Tibial nerve (tissue), 4 donors: ENCODE measurements at regions not wholly inside any gene's neighbourhood (a gene's known extent, or its start where the extent isn't known, plus 50 kb on each side); places are given as distances from the start of the nearest gene placed in this dataset.

Experiments
- DNase-seq, 2 donors: peaks; one replicate each; pipeline ENCODE4 v3.0.0-alpha.2; 2019; ENCODE audit warnings: low spot score in 2 of 2
- H3K27ac ChIP-seq, 4 donors: fragments of 200-600 bp; sonication (generic) in 3 of 4; one replicate each; pipeline ENCODE4 v1.5.1; 2017 to 2019; ENCODE audit warnings: mild to moderate bottlenecking in 1 of 4
- H3K27me3 ChIP-seq, 2 donors: fragments of 200-600 bp; sonication (generic) in 1 of 2; one replicate each; pipeline versions ENCODE4 v1.5.1 to v1.6.0; 2017 to 2019
- H3K36me3 ChIP-seq, 3 donors: fragments of 200-600 bp; sonication (generic); one replicate each; pipeline ENCODE4 v1.5.1; 2018 to 2019
- H3K4me1 ChIP-seq, 4 donors: fragments of 200-600 bp; sonication (generic) in 3 of 4; one replicate each; pipeline ENCODE4 v1.5.1; 2017 to 2019
- H3K4me3 ChIP-seq, 4 donors: fragments of 200-600 bp; sonication (generic) in 3 of 4; one replicate each; pipeline ENCODE4 v1.5.1; 2017 to 2019; ENCODE audit warnings: mild to moderate bottlenecking in 1 of 4, moderate library complexity in 1 of 4
- H3K9me3 ChIP-seq, 4 donors: fragments of 200-600 bp; sonication (generic) in 3 of 4; one replicate each; pipeline ENCODE4 v1.5.1; 2017 to 2019
- EP300 ChIP-seq, 2 donors: sonication (generic); formaldehyde crosslinking; IDR thresholded peaks; one replicate each; pipeline ENCODE4 v1.6.1; 2017; ENCODE audit warnings: antibody characterized with exemption in 2 of 2, mild to moderate bottlenecking in 1 of 2
- POLR2A ChIP-seq, 2 donors: fragments of 450-650 bp; IDR thresholded peaks; one replicate each; pipeline ENCODE4 v1.6.1; 2017; ENCODE audit warnings: antibody characterized with exemption in 2 of 2, mild to moderate bottlenecking in 2 of 2, moderate library complexity in 2 of 2
- WGBS, 2 donors: methylation state at CpG; one replicate each; pipeline ENCODE4 v1.1.5; 2018; 5-methylcytosine and 5-hydroxymethylcytosine counted together
- TF ChIP-seq, protein P1 (sequence below), 5 experiments: fragments of 200-600 bp in 3 of 5; fragments of 450-650 bp in 2 of 5; sonication (generic) in 3 of 5; IDR thresholded peaks; one replicate each; pipeline ENCODE4 v1.5.1; 2016 to 2019; ENCODE audit warnings: antibody characterized with exemption in 5 of 5, mild to moderate bottlenecking in 3 of 5, moderate library complexity in 2 of 5

DNA sequence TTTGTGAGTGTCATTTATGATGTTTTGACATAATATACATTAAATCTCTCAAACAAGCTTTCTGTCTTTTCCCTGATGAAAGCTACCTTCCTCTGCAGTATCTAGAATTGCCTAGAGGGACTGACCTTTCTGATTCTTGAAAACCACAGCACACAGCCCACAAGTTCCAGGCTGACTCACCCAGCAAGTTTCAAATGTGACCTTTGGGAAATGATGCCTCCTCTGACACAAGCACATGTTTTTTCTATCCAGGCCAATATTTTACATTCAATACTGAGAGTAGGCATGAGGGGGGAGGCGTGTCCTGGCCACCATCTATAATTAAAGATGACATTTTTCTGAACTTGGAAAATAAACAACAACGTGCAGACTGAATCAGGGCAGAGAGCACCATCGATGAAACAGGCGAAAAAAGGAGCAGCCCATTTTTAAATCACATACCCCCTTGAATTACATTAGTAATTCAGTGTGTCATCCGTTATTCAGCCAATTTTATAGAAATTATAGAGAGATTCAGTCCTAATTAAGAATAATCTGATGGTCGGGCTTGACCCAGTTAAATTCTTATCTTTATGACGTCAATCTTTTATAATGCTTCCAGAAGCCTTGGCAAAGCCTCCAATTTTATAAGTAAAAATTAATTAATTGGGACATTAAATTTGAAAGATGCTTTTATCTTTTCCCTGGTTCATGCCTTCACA lies 292.6 kb upstream of the CDH11 start:
- H3K4me3 ChIP-seq = no peak overlapping the region
- WGBS, 2 donors = 57 to 62% methylated on average over 7 of the region's 7 CpGs
- H3K9me3 ChIP-seq = peaks cover 0 to 6% (median 0%) of the 10 kb centered on the region in 4 donors
- H3K27ac ChIP-seq = no peak overlapping the region
- no peaks in the 10 kb centered on the region for H3K36me3 ChIP-seq
- DNase-seq = no peak
- TF ChIP-seq, protein P1, sequence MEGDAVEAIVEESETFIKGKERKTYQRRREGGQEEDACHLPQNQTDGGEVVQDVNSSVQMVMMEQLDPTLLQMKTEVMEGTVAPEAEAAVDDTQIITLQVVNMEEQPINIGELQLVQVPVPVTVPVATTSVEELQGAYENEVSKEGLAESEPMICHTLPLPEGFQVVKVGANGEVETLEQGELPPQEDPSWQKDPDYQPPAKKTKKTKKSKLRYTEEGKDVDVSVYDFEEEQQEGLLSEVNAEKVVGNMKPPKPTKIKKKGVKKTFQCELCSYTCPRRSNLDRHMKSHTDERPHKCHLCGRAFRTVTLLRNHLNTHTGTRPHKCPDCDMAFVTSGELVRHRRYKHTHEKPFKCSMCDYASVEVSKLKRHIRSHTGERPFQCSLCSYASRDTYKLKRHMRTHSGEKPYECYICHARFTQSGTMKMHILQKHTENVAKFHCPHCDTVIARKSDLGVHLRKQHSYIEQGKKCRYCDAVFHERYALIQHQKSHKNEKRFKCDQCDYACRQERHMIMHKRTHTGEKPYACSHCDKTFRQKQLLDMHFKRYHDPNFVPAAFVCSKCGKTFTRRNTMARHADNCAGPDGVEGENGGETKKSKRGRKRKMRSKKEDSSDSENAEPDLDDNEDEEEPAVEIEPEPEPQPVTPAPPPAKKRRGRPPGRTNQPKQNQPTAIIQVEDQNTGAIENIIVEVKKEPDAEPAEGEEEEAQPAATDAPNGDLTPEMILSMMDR (IDR thresholded peaks at IDR 0.05) = no peak
- no peak for TF ChIP-seq POLR2A (IDR thresholded peaks at IDR 0.05)
- no peak for TF ChIP-seq EP300 (IDR thresholded peaks at IDR 0.05)
- H3K27me3 ChIP-seq = no peaks in the 10 kb centered on the region
- no peaks in the 10 kb centered on the region for H3K4me1 ChIP-seq

DNA sequence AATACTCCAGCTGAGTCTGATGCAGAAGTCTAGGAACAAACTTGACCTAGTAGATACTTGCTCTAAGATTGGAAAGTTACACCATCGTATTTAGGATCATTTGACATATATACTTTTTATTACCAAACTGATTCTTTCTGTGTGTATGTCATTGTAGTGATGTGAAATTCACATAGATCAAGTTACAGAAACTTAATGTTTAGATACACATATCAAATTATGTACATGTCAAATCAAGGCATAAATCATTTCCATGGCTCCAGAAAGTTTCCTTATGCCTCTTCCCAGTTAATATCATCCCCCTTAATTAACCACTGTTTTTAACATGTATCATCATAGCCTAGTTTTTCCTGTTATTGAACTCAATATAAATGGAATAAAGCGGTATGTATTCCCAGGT lies 292.0 kb upstream of the CDH11 start:
- Histone ChIP-seq H3K36me3 (no peaks in the 10 kb centered on the region), H3K9me3 (peaks cover 0 to 2% (median 0%) of the 10 kb centered on the region in 4 donors), H3K27me3 (no peaks in the 10 kb centered on the region), H3K27ac (no peak overlapping the region), H3K4me1 (no peaks in the 10 kb centered on the region), H3K4me3 (no peak overlapping the region)
- no peak for DNase-seq
- TF ChIP-seq POLR2A (IDR thresholded peaks at IDR 0.05) (no peak), EP300 (IDR thresholded peaks at IDR 0.05) (no peak)
- TF ChIP-seq, protein P1 (IDR thresholded peaks at IDR 0.05) = no peak
- WGBS, 2 donors = 91 to 92% methylated on average over 2 of the region's 2 CpGs

DNA sequence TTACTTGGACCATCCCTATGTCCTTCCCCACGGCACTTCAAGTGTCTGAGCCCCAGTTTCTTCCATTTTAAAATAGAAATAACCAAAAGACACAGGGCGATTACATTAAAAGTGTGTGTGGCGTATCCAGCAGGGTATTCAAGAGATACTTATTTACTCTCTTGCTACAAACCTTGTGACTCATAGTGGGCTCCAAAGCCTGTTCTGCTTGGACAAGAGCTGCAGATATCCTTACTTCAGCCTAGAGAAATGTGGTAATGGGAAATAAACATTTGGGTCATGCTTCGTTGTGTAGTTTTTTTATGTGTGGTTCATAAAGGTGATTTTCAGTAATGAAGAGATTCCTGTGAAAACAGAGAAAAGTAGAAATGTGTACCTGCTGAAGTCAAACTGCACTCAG lies 288.9 kb upstream of the CDH11 start:
- no peaks in the 10 kb centered on the region for H3K27me3 ChIP-seq
- H3K36me3 ChIP-seq = no peaks in the 10 kb centered on the region
- H3K9me3 ChIP-seq = no peaks in the 10 kb centered on the region
- H3K4me1 ChIP-seq = no peaks in the 10 kb centered on the region
- TF ChIP-seq EP300 (IDR thresholded peaks at IDR 0.05) (no peak), POLR2A (IDR thresholded peaks at IDR 0.05) (no peak)
- TF ChIP-seq, protein P1 (IDR thresholded peaks at IDR 0.05) = no peak
- no peak overlapping the region for H3K4me3 ChIP-seq
- WGBS, 2 donors = 77 to 86% methylated on average over 4 of the region's 4 CpGs
- DNase-seq = no peak
- no peak overlapping the region for H3K27ac ChIP-seq

DNA sequence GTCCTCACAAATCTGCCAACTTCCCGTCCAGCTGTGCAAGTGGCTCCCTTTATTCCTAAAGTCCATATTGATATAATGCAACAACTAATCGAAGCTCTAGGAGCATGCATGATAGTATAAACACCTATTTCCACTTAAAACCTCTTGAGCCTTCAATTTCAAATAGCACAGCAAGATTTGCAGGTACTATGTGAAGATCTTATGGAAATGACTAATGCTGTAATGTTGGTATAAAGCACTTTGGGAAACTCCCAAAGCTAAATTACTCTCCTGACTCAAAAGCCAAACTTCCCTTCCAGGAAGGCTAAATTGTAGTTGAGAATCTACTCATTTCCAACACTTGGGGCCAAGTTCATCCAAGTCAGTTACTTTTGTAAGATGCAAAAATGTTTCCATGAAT lies 287.6 kb upstream of the CDH11 start:
- WGBS, 2 donors = 75 to 84% methylated on average over 2 of the region's 2 CpGs
- no peaks in the 10 kb centered on the region for H3K9me3 ChIP-seq
- H3K4me1 ChIP-seq = peaks cover 0 to 2% (median 0%) of the 10 kb centered on the region in 4 donors
- no peaks in the 10 kb centered on the region for H3K36me3 ChIP-seq
- no peak overlapping the region for H3K27ac ChIP-seq
- TF ChIP-seq POLR2A (IDR thresholded peaks at IDR 0.05) (no peak), EP300 (IDR thresholded peaks at IDR 0.05) (no peak)
- TF ChIP-seq, protein P1 (IDR thresholded peaks at IDR 0.05) = no peak
- H3K27me3 ChIP-seq = no peaks in the 10 kb centered on the region
- DNase-seq = no peak
- H3K4me3 ChIP-seq = no peak overlapping the region

DNA sequence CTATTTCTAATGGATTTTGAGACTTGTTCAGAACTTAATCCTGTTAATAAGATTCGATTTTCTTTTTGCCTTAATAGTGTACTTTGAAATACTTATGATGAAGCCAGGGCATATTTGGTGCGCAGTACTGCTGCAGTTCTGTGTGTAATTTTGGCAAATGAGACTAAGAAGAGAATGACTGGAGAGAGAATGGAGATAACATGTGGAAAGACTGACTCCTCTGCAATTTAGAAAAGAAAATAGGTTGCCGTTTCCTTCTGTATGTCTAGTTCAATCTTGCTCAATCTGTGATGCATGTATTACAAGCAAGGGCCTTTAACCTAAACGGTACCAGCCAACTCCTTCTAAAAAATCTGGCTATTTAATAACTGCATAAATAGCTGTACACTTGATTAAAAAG lies 285.1 kb upstream of the CDH11 start:
- Histone ChIP-seq H3K27ac (no peak overlapping the region), H3K27me3 (no peaks in the 10 kb centered on the region), H3K4me3 (no peak overlapping the region), H3K4me1 (peaks cover 0 to 5% (median 0%) of the 10 kb centered on the region in 4 donors), H3K36me3 (no peaks in the 10 kb centered on the region), H3K9me3 (no peaks in the 10 kb centered on the region)
- WGBS, 2 donors = 53 to 63% methylated on average over 4 of the region's 4 CpGs
- DNase-seq = no peak
- TF ChIP-seq EP300 (IDR thresholded peaks at IDR 0.05) = no peak
- no peak for TF ChIP-seq POLR2A (IDR thresholded peaks at IDR 0.05)
